ENCODE measurements at regions not wholly inside any gene's neighbourhood (a gene's known extent, or its start where the extent isn't known, plus 50 kb on each side); places are given as distances from the start of the nearest gene placed in this dataset.

GRCh38 chr10:8227246-8227645 lies 172.8 kb downstream of the GATA3 start:
- peaks cover 0 to 2% (median 0%) of the 10 kb centered on the region in 4 donors for H3K27me3 ChIP-seq (ENCODE audit: control insufficient read depth in 4 of 4, insufficient read depth in 4 of 4, low read length in 3 of 4)
- no peak for DNase-seq (ENCODE audit: low spot score)
- H3K9me3 ChIP-seq (ENCODE audit: control insufficient read depth in 4 of 4, low read length in 3 of 4) = no peaks in the 10 kb centered on the region
- H3K4me1 ChIP-seq (ENCODE audit: control insufficient read depth in 4 of 4, insufficient read depth in 4 of 4, low read length in 3 of 4) = no peaks in the 10 kb centered on the region
- H3K36me3 ChIP-seq (ENCODE audit: control insufficient read depth in 4 of 4, insufficient read depth in 3 of 4, low read depth in 1 of 4, low read length in 3 of 4) = no peaks in the 10 kb centered on the region
- no peak overlapping the region for H3K9ac ChIP-seq (ENCODE audit: low read depth in 1 of 2, low read length in 2 of 2)
- H3K4me3 ChIP-seq (ENCODE audit: low read depth in 1 of 3, low read length in 3 of 3) = no peak overlapping the region
- WGBS = 93% methylated on average over 6 of the region's 6 CpGs
- H3K27ac ChIP-seq (ENCODE audit: low read depth in 1 of 2, low read length in 2 of 2) = no peak overlapping the region
- TF ChIP-seq FOXA1 (IDR thresholded peaks at IDR 0.05) = no peak
- TF ChIP-seq HNF4A (conservative IDR thresholded peaks at IDR 0.05) = no peak
- no peak for TF ChIP-seq EGR1 (IDR thresholded peaks at IDR 0.05; ENCODE audit: low read depth in 2 of 2)
- no peak for TF ChIP-seq FOXA2 (IDR thresholded peaks at IDR 0.05)
- no peak for TF ChIP-seq YY1 (IDR thresholded peaks at IDR 0.05)
- TF ChIP-seq GABPA (IDR thresholded peaks at IDR 0.05 in 1 of 2, conservative IDR thresholded peaks at IDR 0.05 in 1 of 2) = no peak
- no peak for TF ChIP-seq TAF1 (conservative IDR thresholded peaks at IDR 0.05)
- TF ChIP-seq, protein P1, sequence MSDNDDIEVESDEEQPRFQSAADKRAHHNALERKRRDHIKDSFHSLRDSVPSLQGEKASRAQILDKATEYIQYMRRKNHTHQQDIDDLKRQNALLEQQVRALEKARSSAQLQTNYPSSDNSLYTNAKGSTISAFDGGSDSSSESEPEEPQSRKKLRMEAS (IDR thresholded peaks at IDR 0.05) = no peak
- TF ChIP-seq, protein P2, sequence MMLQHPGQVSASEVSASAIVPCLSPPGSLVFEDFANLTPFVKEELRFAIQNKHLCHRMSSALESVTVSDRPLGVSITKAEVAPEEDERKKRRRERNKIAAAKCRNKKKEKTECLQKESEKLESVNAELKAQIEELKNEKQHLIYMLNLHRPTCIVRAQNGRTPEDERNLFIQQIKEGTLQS (IDR thresholded peaks at IDR 0.05) = no peak
- no peak for TF ChIP-seq NR2F2 (IDR thresholded peaks at IDR 0.05)
- no peak for TF ChIP-seq RXRA (IDR thresholded peaks at IDR 0.05)
- no peak for TF ChIP-seq RAD21 (IDR thresholded peaks at IDR 0.05)
- TF ChIP-seq SP1 (IDR thresholded peaks at IDR 0.05) = no peak
- TF ChIP-seq REST (IDR thresholded peaks at IDR 0.05) = no peak
- TF ChIP-seq, protein P3, sequence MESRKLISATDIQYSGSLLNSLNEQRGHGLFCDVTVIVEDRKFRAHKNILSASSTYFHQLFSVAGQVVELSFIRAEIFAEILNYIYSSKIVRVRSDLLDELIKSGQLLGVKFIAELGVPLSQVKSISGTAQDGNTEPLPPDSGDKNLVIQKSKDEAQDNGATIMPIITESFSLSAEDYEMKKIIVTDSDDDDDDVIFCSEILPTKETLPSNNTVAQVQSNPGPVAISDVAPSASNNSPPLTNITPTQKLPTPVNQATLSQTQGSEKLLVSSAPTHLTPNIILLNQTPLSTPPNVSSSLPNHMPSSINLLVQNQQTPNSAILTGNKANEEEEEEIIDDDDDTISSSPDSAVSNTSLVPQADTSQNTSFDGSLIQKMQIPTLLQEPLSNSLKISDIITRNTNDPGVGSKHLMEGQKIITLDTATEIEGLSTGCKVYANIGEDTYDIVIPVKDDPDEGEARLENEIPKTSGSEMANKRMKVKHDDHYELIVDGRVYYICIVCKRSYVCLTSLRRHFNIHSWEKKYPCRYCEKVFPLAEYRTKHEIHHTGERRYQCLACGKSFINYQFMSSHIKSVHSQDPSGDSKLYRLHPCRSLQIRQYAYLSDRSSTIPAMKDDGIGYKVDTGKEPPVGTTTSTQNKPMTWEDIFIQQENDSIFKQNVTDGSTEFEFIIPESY (IDR thresholded peaks at IDR 0.05) = no peak
- no peak for TF ChIP-seq JUND (IDR thresholded peaks at IDR 0.05)
- no peak for TF ChIP-seq HNF4G (IDR thresholded peaks at IDR 0.05)
- no peak for TF ChIP-seq CTCF (IDR thresholded peaks at IDR 0.05; ENCODE audit: low read depth, low read length, missing input control)
